ENCODE measurements at regions not wholly inside any gene's neighbourhood (a gene's known extent, or its start where the extent isn't known, plus 50 kb on each side); places are given as distances from the start of the nearest gene placed in this dataset.

DNA sequence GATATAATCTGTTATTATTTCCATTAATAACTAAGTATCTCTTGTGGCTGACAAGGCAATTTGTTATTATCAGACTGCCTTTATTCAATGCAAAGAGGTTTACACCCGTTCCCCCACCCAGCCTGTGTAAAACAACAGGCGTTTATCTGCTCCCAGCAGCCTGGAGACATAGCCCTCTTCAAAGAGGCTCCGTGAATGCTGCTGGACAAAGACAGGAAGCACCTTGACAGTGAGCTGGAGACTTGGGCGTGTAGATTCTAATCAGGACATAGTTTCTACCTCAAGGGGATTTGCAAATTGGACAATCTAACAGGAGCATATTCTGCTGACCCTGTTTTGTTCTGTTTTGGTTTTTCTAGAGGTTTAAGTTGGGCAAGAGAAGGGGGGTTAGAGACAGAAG lies 733.0 kb upstream of the KIRREL3 start:
- TF ChIP-seq TEAD4 (IDR thresholded peaks at IDR 0.05; ENCODE audit: borderline replicate concordance, insufficient read depth) (no peak), RCOR1 (IDR thresholded peaks at IDR 0.05; ENCODE audit: low read length) (no peak), GABPA (IDR thresholded peaks at IDR 0.05; ENCODE audit: low read depth) (no peak), POLR2AphosphoS5 (IDR thresholded peaks at IDR 0.05; ENCODE audit: low read depth, low read length) (no peak), NFIC (IDR thresholded peaks at IDR 0.05; ENCODE audit: borderline replicate concordance) (no peak), SMC3 (IDR thresholded peaks at IDR 0.05; ENCODE audit: low read depth, low read length) (no peak), TCF12 (IDR thresholded peaks at IDR 0.05) (no peak), EP300 (IDR thresholded peaks at IDR 0.05; ENCODE audit: borderline replicate concordance in 1 of 2, low read depth in 1 of 2, low read length in 1 of 2) (peak in 1 of 2 experiments; percentile 11; a peak in 1 of 4 replicates), EZH2phosphoT487 (IDR thresholded peaks at IDR 0.05; ENCODE audit: borderline replicate concordance, low read depth) (no peak), RFX5 (IDR thresholded peaks at IDR 0.05; ENCODE audit: low read length) (no peak)
- TF ChIP-seq, protein P1, sequence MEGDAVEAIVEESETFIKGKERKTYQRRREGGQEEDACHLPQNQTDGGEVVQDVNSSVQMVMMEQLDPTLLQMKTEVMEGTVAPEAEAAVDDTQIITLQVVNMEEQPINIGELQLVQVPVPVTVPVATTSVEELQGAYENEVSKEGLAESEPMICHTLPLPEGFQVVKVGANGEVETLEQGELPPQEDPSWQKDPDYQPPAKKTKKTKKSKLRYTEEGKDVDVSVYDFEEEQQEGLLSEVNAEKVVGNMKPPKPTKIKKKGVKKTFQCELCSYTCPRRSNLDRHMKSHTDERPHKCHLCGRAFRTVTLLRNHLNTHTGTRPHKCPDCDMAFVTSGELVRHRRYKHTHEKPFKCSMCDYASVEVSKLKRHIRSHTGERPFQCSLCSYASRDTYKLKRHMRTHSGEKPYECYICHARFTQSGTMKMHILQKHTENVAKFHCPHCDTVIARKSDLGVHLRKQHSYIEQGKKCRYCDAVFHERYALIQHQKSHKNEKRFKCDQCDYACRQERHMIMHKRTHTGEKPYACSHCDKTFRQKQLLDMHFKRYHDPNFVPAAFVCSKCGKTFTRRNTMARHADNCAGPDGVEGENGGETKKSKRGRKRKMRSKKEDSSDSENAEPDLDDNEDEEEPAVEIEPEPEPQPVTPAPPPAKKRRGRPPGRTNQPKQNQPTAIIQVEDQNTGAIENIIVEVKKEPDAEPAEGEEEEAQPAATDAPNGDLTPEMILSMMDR (IDR thresholded peaks at IDR 0.05) = no peak

All from SK-N-SH (cell line).